ENCODE measurements at regions not wholly inside any gene's neighbourhood (a gene's known extent, or its start where the extent isn't known, plus 50 kb on each side); places are given as distances from the start of the nearest gene placed in this dataset.

DNA sequence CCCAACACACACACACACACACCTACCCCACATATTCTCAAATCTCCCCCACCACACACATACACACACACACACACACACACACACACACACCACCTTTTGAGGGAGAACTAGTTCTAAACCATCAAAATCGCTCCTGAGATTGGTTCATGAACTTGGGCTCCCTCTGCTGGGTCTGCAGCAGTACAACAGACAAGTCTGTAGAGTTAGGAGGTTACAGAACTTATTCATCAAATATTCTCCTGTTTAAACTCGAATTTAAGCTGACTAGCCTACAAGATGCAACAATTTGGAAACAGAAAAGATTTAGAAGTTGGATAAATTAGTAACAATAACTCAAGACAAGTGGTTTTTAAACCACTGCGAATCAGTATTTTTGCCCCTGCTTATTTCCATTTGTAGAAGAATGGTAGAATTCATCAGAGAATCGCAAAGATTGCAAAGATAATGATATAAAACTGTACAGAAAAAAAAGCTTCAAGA lies 136.4 kb upstream of the USP15 start:
- FAIRE-seq (peak; percentile 91), DNase-seq (ENCODE audit: extremely low read depth in 1 of 4, low spot score in 3 of 4) (peak; percentile 32 to 61 (median 33)), ATAC-seq (peak; percentile 88)
- no TSS peak for BruUV-seq (replicated peaks)
- Histone ChIP-seq H3K4me3 (no peak overlapping the region), H3K36me3 (ENCODE audit: control insufficient read depth, insufficient read depth, low read length) (no peaks in the 10 kb centered on the region), H3K4me1 (replicated peaks in 1 of 2; ENCODE audit: control insufficient read depth in 2 of 2, insufficient read depth in 2 of 2, low read length in 2 of 2) (no peaks in the 10 kb centered on the region), H4K20me1 (replicated peaks; ENCODE audit: control insufficient read depth, insufficient read depth, low read length) (no peaks in the 10 kb centered on the region), H3K9ac (ENCODE audit: insufficient read depth in 1 of 2, low read depth in 2 of 2, low read length in 2 of 2) (no peak overlapping the region), H3K4me2 (ENCODE audit: insufficient read depth, low read length) (no peak overlapping the region), H3K27me3 (ENCODE audit: control insufficient read depth in 2 of 2, insufficient read depth in 2 of 2, low read length in 2 of 2) (no peaks in the 10 kb centered on the region), H3K79me2 (ENCODE audit: control insufficient read depth, insufficient read depth, low read length) (no peaks in the 10 kb centered on the region), H3K27ac (ENCODE audit: extremely low read depth, low read depth, low read length) (no peak overlapping the region), H2AFZ (ENCODE audit: low read depth, low read length) (no peak overlapping the region), H3K9me3 (replicated peaks; ENCODE audit: control insufficient read depth, insufficient read depth, low read depth, low read length) (no peaks in the 10 kb centered on the region), H3K9me1 (ENCODE audit: control insufficient read depth, insufficient read depth, low read length) (no peaks in the 10 kb centered on the region)
- WGBS (ENCODE audit: insufficient coverage, low coverage, missing lambda C conversion rate), result 3% methylated on average over 4 of the region's 4 CpGs
- in situ Hi-C loops (cut with MboI), result no loop called here
- ChIA-PET CTCF (ENCODE audit: low intra/inter-chr PET ratio) (no interaction called here), POLR2A (no interaction called here)
- intact Hi-C loops (cut with micrococcal nuclease), result loop anchor here (10.0 kb wide), 1 partner anchor 119 kb away; no protein-coding TSS in a partner anchor
- TF ChIP-seq ZEB2 (IDR thresholded peaks at IDR 0.05) (0 out of 2 replicates have a peak, but pooled peaks have one; percentile 20), ZNF695 (CRISPR knock-in tag; IDR thresholded peaks at IDR 0.05) (no peak), ARID2 (IDR thresholded peaks at IDR 0.05) (no peak), GATAD2A (IDR thresholded peaks at IDR 0.05) (no peak), ARID1B (IDR thresholded peaks at IDR 0.05) (0 out of 2 replicates have a peak, but pooled peaks have one; percentile 18), MCM3 (IDR thresholded peaks at IDR 0.05) (no peak; the same call in 1 of the 2 replicates), CREBBP (IDR thresholded peaks at IDR 0.05; ENCODE audit: low read depth, low read length) (no peak), ZFPM2 (CRISPR knock-in tag; IDR thresholded peaks at IDR 0.05) (no peak), COPS2 (conservative IDR thresholded peaks at IDR 0.05) (no peak), DIDO1 (tag; IDR thresholded peaks at IDR 0.05; ENCODE audit: low read depth) (no peak), BMI1 (IDR thresholded peaks at IDR 0.05; ENCODE audit: low read length) (no peak), ARNT (IDR thresholded peaks at IDR 0.05) (peak in 1 of 2 experiments; percentile 18; a peak in 1 of 4 replicates), SMC3 (conservative IDR thresholded peaks at IDR 0.05; ENCODE audit: insufficient read depth, low read depth, low read length) (peak; percentile 57), NCOA1 (IDR thresholded peaks at IDR 0.05; ENCODE audit: low read depth) (no peak)
- TF ChIP-seq, protein P1, sequence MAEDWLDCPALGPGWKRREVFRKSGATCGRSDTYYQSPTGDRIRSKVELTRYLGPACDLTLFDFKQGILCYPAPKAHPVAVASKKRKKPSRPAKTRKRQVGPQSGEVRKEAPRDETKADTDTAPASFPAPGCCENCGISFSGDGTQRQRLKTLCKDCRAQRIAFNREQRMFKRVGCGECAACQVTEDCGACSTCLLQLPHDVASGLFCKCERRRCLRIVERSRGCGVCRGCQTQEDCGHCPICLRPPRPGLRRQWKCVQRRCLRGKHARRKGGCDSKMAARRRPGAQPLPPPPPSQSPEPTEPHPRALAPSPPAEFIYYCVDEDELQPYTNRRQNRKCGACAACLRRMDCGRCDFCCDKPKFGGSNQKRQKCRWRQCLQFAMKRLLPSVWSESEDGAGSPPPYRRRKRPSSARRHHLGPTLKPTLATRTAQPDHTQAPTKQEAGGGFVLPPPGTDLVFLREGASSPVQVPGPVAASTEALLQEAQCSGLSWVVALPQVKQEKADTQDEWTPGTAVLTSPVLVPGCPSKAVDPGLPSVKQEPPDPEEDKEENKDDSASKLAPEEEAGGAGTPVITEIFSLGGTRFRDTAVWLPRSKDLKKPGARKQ (CRISPR knock-in tag; IDR thresholded peaks at IDR 0.05), result no peak
- TF ChIP-seq, protein P2, sequence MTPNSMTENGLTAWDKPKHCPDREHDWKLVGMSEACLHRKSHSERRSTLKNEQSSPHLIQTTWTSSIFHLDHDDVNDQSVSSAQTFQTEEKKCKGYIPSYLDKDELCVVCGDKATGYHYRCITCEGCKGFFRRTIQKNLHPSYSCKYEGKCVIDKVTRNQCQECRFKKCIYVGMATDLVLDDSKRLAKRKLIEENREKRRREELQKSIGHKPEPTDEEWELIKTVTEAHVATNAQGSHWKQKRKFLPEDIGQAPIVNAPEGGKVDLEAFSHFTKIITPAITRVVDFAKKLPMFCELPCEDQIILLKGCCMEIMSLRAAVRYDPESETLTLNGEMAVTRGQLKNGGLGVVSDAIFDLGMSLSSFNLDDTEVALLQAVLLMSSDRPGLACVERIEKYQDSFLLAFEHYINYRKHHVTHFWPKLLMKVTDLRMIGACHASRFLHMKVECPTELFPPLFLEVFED (CRISPR knock-in tag; conservative IDR thresholded peaks at IDR 0.05), result 0 out of 2 replicates have a peak, but pooled peaks have one; percentile 81
- TF ChIP-seq, protein P3, sequence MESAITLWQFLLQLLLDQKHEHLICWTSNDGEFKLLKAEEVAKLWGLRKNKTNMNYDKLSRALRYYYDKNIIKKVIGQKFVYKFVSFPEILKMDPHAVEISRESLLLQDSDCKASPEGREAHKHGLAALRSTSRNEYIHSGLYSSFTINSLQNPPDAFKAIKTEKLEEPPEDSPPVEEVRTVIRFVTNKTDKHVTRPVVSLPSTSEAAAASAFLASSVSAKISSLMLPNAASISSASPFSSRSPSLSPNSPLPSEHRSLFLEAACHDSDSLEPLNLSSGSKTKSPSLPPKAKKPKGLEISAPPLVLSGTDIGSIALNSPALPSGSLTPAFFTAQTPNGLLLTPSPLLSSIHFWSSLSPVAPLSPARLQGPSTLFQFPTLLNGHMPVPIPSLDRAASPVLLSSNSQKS (CRISPR knock-in tag; IDR thresholded peaks at IDR 0.05), result no peak
- TF ChIP-seq, protein P4, sequence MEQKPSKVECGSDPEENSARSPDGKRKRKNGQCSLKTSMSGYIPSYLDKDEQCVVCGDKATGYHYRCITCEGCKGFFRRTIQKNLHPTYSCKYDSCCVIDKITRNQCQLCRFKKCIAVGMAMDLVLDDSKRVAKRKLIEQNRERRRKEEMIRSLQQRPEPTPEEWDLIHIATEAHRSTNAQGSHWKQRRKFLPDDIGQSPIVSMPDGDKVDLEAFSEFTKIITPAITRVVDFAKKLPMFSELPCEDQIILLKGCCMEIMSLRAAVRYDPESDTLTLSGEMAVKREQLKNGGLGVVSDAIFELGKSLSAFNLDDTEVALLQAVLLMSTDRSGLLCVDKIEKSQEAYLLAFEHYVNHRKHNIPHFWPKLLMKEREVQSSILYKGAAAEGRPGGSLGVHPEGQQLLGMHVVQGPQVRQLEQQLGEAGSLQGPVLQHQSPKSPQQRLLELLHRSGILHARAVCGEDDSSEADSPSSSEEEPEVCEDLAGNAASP (IDR thresholded peaks at IDR 0.05), result no peak
- TF ChIP-seq, protein P5, sequence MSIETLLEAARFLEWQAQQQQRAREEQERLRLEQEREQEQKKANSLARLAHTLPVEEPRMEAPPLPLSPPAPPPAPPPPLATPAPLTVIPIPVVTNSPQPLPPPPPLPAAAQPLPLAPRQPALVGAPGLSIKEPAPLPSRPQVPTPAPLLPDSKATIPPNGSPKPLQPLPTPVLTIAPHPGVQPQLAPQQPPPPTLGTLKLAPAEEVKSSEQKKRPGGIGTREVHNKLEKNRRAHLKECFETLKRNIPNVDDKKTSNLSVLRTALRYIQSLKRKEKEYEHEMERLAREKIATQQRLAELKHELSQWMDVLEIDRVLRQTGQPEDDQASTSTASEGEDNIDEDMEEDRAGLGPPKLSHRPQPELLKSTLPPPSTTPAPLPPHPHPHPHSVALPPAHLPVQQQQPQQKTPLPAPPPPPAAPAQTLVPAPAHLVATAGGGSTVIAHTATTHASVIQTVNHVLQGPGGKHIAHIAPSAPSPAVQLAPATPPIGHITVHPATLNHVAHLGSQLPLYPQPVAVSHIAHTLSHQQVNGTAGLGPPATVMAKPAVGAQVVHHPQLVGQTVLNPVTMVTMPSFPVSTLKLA (conservative IDR thresholded peaks at IDR 0.05), result no peak

Measured in K562 (cell line).